HG03108 (cell line): ENCODE measurements at regions not wholly inside any gene's neighbourhood (a gene's known extent, or its start where the extent isn't known, plus 50 kb on each side); places are given as distances from the start of the nearest gene placed in this dataset.

Source experiments
- ATAC-seq: cut with Tn5 transposase; IDR thresholded peaks from one replicate; pipeline ENCODE4 v1.9.1; 2021; ENCODE audit warnings: moderate library complexity; ENCODE audit not compliant: unreplicated experiment

- ATAC-seq = no peak
Measured at GRCh38 chr10:123480845-123481244, 185.3 kb upstream of the GPR26 start.

DNA sequence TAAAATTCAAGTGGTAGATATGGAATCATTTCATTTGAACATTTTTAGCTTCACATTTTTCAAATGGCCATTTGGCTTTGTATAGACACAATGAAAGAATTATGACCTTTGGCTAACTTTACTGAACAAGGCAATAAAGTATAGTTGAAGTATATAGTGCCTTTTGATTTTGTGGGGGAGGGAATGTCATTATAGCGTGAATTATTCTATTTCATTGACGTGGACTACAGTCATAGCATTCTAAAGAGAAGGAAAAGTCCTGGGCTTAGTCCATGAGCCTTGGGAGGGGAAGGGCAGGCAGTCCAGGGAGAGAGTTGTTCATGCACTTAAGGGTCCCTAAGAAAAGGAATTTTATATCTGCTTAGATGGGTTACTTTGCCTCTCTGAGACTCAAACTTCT lies 181.4 kb upstream of the GPR26 start:
- no peak for ATAC-seq

DNA sequence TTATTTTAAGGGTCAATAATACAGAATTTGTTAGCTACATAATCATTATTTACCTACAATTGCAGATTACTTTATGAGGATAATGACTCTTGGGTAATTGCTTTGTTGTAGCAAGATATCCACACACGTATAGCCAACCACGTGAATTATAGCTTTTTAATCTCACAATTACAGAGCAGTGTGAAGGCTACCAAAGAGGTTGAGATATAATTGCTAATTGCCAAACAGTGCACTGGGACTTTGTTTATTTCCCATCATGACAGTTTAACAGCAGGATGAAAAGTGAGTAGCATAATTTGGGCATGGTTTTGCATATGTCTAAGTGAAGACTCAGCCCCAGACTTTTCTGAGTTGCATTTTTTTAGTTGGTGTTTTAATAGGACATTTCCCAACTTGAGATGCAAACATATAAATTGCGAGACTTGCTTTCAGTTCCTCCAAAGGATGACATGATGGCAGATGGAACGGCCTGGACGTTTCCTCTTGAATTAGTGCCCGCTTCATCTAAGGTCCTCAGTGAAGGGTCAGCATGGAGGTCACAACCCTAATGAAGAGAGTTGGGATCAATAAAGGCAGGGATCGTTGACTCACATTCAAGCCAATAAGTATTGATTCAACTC lies 180.7 kb upstream of the GPR26 start:
- no peak for ATAC-seq

GRCh38 chr10:123488436-123488835 lies 177.7 kb upstream of the GPR26 start:
- no peak for ATAC-seq

DNA sequence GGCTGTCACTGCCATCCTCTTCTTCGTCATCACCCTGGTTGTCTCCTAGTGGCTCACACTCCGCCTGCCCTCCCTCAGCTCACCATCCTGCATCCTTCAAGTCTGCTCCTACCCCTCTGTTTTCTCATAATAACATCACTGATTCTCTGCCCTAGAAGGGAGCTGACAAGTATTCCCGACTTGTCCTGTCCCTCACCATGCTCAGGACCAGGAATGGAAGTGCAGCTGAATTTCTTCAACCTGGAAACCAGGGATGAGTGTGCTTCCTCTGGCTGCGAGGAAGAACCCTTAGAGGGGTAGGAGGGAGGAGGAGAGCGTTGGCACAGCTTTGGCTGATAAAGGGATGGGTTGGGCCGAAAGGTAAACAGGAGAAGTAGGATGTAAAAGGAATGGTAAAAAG lies 174.8 kb upstream of the GPR26 start:
- ATAC-seq = no peak

DNA sequence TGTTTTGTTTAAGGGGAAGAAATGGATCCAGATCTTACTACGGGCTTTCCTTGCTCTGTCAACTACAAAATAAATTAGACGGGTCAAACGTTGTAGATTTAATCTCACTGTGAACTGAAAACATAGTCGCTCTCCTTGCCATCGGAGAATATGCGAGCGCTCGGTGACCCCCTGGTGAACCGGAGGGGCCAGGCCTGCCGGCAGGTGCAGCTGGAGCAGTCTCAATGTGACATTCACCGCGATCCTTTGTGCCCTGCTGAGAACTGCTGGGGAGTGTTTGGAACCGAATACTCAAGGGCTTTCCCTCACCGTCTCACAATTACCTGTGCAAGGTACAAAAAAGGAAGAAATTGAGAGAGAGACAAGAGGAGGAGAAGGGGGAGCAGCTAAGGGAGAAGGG lies 174.1 kb upstream of the GPR26 start:
- no peak for ATAC-seq

DNA sequence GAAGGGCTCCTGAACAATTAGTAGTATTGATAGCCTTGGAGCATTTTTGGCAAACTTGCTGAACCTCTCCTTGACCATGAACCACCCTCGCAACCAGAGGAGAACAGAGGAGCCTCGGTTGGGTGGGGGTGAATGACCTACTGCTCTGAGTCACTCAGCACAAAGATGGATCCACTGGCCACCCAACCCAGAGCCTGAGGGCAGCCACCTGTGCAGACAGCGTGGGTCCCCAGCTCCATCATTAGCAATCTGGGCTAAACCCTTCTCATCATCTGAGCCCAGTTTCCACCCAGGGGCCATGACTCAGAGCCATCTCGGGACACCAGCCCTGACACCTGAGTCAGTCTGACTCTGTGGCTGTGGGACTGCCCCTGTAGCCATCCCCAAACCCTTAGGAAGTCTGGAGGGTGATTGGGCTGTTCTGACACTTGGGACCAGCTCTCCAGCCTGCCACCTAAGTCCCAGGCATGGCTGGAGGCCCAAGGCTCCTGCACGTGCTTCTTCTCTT lies 171.8 kb upstream of the GPR26 start:
- no peak for ATAC-seq

GRCh38 chr10:123496375-123496774 lies 169.8 kb upstream of the GPR26 start:
- ATAC-seq = no peak

GRCh38 chr10:123496996-123497660 lies 169.0 kb upstream of the GPR26 start:
- no peak for ATAC-seq

DNA sequence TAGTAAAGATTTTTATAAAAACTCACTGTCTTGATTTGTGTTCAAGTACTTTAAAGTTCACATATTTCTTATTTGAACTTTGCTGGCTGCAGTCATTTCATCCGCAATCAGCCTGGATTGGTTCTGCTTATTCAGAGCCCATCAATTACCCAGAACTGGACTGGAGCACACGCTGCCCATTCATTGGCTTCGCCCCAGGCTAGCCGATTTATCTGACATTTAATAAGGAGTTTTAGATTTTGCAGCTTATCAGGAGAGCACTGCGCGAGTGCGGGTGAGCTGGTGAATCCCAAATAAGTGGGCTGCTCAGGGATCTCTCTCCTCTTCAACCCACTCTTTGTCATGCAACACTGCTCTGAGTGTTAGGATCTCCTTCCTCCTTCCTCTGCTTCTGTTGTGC lies 166.0 kb upstream of the GPR26 start:
- ATAC-seq = no peak

GRCh38 chr10:123501148-123501547 lies 165.0 kb upstream of the GPR26 start:
- no peak for ATAC-seq

- no peak for ATAC-seq
Measured at GRCh38 chr10:123502983-123503382, 163.2 kb upstream of the GPR26 start.

- ATAC-seq = no peak
Measured at GRCh38 chr10:123506455-123506854, 159.7 kb upstream of the GPR26 start.

DNA sequence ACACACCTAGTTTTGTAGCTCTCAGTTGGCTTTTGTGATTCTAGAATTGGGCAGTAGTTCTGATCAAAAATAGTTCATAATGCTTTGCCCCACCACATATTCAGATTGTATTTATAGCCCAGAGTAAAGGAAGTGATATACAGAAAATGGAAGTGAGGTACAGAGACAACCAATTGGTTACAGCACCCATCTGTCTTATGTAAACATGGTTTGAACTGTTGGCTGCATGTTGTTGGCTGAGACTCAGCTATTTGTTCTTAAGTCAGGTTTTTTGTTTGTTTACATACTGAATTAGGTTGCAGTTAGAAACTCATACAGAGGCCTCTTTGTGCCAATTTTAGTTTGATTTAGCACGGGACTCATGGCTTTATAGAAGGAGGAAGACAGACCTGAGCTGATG lies 158.9 kb upstream of the GPR26 start:
- ATAC-seq = no peak

GRCh38 chr10:123509338-123509737 lies 156.8 kb upstream of the GPR26 start:
- no peak for ATAC-seq

DNA sequence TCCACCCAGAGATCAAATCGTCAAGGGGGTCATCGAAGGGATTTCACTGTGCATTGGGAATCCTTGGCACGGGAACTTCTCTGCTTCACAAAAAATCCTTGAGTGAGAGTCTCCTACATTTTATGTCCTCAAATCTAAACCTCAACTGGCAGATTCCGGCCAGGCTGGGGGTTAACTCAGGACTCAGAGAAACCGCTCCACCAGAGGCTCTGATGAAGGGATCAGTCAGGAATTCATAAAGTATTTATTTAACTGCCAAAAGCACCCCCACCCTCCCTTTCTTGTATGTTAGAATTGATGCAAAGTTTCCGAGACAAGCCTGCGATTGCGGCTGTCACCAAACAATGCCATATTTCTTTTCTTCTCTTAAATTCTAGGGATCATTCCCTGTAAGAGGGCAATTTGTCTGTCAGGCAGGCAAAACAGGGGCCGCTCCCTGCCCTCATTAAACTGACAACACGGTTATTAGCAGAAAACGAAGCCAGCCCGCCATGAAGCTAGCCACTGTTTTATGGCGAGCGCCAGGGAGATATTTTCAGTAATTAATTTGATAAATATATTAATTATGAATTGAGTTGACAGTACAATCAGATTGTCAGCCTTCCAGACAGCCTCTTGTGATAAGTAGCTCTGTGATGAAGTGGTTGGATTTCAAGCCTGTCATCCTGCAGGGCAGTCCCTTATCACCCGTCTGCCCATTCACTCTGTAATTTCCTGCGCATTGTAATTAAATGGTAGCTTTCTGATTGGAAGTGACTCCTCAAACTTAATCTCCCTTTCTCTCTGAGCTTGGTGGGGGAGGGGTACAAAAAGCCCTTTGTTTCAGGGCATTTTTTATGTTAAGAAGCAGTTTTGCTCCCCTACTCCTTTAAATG lies 153.0 kb upstream of the GPR26 start:
- ATAC-seq = no peak

DNA sequence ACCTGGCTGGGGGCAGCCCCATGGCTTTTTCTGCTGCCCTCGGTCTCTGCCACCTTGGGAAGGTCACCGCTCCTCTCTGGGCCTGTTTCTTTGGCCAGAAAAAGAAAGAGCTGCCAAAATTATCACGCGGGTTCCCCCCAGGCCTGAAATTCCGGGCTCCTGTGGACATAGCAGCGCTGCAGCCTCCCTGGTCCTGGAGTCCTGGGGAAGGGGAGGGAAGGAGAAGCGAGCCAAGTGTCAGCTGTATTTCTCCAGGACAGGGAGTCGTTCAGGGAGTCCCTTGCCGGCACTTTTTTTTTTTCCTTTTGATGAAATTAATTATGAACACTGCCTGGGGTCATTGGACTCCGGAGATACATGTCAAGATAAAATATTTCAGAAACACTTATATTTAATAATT lies 152.3 kb upstream of the GPR26 start:
- no peak for ATAC-seq

DNA sequence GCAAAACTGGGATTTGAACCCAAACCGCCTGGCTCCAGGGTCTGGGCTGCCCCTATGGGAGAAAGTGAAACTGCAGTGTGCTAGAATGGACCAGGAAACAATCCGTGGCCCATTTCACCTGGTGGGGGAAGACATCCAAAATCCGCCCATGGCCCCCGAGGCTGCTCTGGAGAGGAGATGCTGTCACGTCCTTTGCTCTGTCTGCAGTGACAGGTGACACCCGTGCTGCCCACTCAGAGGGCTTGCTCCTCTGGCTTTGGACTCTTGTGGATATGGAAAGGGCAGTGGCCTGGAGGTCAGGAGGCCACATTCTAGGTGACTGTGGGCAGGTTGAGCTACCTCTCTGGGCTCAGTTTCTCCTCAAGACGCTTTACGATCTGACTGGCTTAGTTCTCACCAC lies 151.2 kb upstream of the GPR26 start:
- no peak for ATAC-seq

- ATAC-seq = no peak
Measured at GRCh38 chr10:123515661-123516060, 150.5 kb upstream of the GPR26 start.

GRCh38 chr10:123516291-123516690 lies 149.9 kb upstream of the GPR26 start:
- ATAC-seq = no peak

DNA sequence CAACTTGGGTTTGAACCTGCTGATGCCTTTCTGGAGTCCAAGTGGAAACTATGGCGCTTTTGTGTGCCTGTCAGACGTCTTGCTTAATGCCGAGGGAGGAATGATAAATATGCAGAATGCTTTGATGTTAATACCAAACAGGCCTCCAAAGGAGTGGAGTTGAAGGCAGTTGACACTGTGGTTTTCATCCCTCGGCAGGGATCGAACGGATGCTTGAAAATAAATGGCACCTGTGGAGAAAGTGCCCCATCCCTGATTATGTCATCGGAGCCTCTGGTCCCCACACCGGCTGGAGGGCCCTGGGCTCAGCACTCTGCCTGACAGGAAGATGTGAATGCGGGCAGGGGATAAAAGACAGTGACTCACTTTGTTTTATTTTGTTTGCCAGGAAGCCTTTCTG lies 148.7 kb upstream of the GPR26 start:
- no peak for ATAC-seq

DNA sequence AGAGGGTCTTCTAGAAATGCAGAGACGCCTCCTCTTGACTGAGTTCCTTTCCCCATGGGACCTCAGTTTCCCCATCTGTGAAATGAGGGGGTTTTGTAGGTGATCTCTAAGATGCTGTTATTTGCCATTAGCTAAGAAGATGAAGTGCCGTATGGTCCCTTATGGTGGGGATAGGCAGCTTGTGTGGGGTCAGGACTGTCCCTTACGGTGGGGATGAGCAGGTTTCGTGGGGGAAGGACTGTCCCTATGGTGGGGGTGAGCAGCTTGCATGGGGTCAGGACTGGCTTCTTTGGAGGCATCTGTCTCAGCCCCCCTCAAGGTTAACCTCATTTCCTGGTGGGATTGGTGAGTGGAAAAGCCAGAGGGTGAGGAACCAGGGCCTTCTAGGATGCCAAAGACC lies 148.3 kb upstream of the GPR26 start:
- no peak for ATAC-seq
